H1 (cell line): ENCODE measurements at regions not wholly inside any gene's neighbourhood (a gene's known extent, or its start where the extent isn't known, plus 50 kb on each side); places are given as distances from the start of the nearest gene placed in this dataset.

Experiments
- CBX5 ChIP-seq: fragments of 300-800, 300-1000 bp; sonication (generic); IDR thresholded peaks from 2 replicates; pipeline ENCODE4 v1.7.1; 2016; ENCODE audit warnings: antibody characterized with exemption, low read length, low read depth
- CBX8 ChIP-seq: fragments of 300-800, 300-1000 bp; sonication (generic); IDR thresholded peaks from 2 replicates; pipeline ENCODE4 v1.7.1; 2016; ENCODE audit warnings: low read depth, low read length, borderline replicate concordance
- KDM5A ChIP-seq: fragments of 200-600 bp; IDR thresholded peaks from 2 replicates; pipeline ENCODE4 v1.7.1; 2012; ENCODE audit warnings: mild to moderate bottlenecking, low read length, inconsistent platforms, mixed read lengths
- RFX5 ChIP-seq: IDR thresholded peaks from 2 replicates; pipeline ENCODE4 v1.6.1; 2011; ENCODE audit warnings: low read depth, low read length, improper control_type of control experiment, borderline replicate concordance
- ZNF274 ChIP-seq: IDR thresholded peaks from 2 replicates; pipeline ENCODE4 v1.7.0; 2012; ENCODE audit warnings: low read length, borderline replicate concordance; ENCODE audit errors: extremely low read depth

GRCh38 chr20:29762620-29763019, 1494.8 kb upstream of the DEFB115 start (continued):
- TF ChIP-seq KDM5A (no peak), ZNF274 (no peak), RFX5 (no peak), CBX8 (no peak), CBX5 (no peak)
- TF ChIP-seq, all 59 proteins: peak for 0
